GM12878 (cell line): ENCODE measurements at regions not wholly inside any gene's neighbourhood (a gene's known extent, or its start where the extent isn't known, plus 50 kb on each side); places are given as distances from the start of the nearest gene placed in this dataset.

Experiments
- ATAC-seq: fragments of 200-7000 bp; cut with Tn5 transposase; 3 replicates; pipeline ENCODE4 v1.9.1; 2020; ENCODE audit warnings: mild to moderate bottlenecking, moderate library complexity
- BruUV-seq: library from RNA; stranded (reverse); fragments of 400-500 nt; replicated peaks from 2 replicates; lab custom pipeline; 2021; lab: Mats Ljungman, UMichigan
- CTCF ChIA-PET: fragments of 300-600 bp; sonication (Branson Sonifier 250); formaldehyde crosslinking; extraction: SDS; loops from one replicate; lab custom pipeline; 2021; ENCODE audit warnings: inconsistent platforms; lab: Yijun Ruan, JAX
- POLR2A ChIA-PET: fragments of 350-600 bp; formaldehyde crosslinking; extraction: SDS; loops from one replicate; lab custom pipeline; 2021; ENCODE audit warnings: inconsistent platforms; lab: Charles Lee
- RAD21 ChIA-PET: fragments of 300-600 bp; sonication (Branson Sonifier 250); formaldehyde crosslinking; loops from one replicate; lab custom pipeline; 2023; ENCODE audit warnings: antibody characterized with exemption; ENCODE audit not compliant: unreplicated experiment; lab: Charles Lee
- SMC1A ChIA-PET: fragments of 300-600 bp; sonication (Branson Sonifier 250); formaldehyde crosslinking; loops from one replicate; lab custom pipeline; 2023; ENCODE audit not compliant: unreplicated experiment, uncharacterized antibody; lab: Charles Lee
- DNase-seq: peaks from one replicate; pipeline ENCODE4 v3.0.0-alpha.2; 2011; ENCODE audit warnings: low read depth, low spot score
- FAIRE-seq: peaks from 3 replicates; lab custom pipeline; 2011; peaks lifted over from hg19 to GRCh38; lab: Jason Lieb, UNC
- H2AFZ ChIP-seq: 2 replicates; pipeline ENCODE4 v1.6.0; 2011; ENCODE audit warnings: low read depth, low read length, control low read depth; ENCODE audit not compliant: control insufficient read depth
- H3K27ac ChIP-seq: 2 replicates; pipeline ENCODE4 v1.5.1; 2011; ENCODE audit warnings: control low read depth; ENCODE audit not compliant: control insufficient read depth, insufficient read depth
- H3K27me3 ChIP-seq, 2 experiments: replicated peaks in 1 of 2; 2 replicates each; pipeline versions ENCODE4 v1.6.0 to v1.6.1; 2011; ENCODE audit warnings: low read length in 1 of 2; ENCODE audit not compliant: control insufficient read depth in 2 of 2, insufficient read depth in 2 of 2
- H3K36me3 ChIP-seq, 2 experiments: 2 replicates each; pipeline ENCODE4 v1.5.1; 2011; ENCODE audit warnings: low read length in 1 of 2; ENCODE audit not compliant: control insufficient read depth in 2 of 2, insufficient read depth in 2 of 2
- H3K4me1 ChIP-seq: 2 replicates; pipeline ENCODE4 v1.6.1; 2011; ENCODE audit warnings: mild to moderate bottlenecking, low read length, moderate library complexity, mixed read lengths; ENCODE audit not compliant: control insufficient read depth, insufficient read depth
- H3K4me2 ChIP-seq: 2 replicates; pipeline ENCODE4 v1.6.0; 2011; ENCODE audit warnings: control low read depth; ENCODE audit not compliant: control insufficient read depth, insufficient read depth
- H3K4me3 ChIP-seq: fragments of 200-600 bp; sonication (generic); 2 replicates; pipeline ENCODE4 v1.5.1; 2016
- H3K79me2 ChIP-seq: 2 replicates; pipeline ENCODE4 v1.6.0; 2011; ENCODE audit warnings: low read length; ENCODE audit not compliant: control insufficient read depth, insufficient read depth
- H3K9ac ChIP-seq: 2 replicates; pipeline ENCODE4 v1.8.0; 2011; ENCODE audit warnings: low read length, control low read depth, mixed read lengths; ENCODE audit not compliant: control insufficient read depth, insufficient read depth
- H3K9me3 ChIP-seq: replicated peaks from 3 replicates; pipeline ENCODE4 v1.5.1; 2011; ENCODE audit warnings: mild to moderate bottlenecking, low read length; ENCODE audit not compliant: control insufficient read depth, insufficient read depth
- H4K20me1 ChIP-seq: 2 replicates; pipeline ENCODE4 v1.6.0; 2011; ENCODE audit not compliant: control insufficient read depth, insufficient read depth
- ASH2L ChIP-seq: fragments of 300-600, 200-600 bp; sonication (generic); IDR thresholded peaks from 2 replicates; pipeline ENCODE4 v1.6.1; 2017; ENCODE audit warnings: low read depth, mild to moderate bottlenecking, borderline replicate concordance
- ELK1 ChIP-seq: IDR thresholded peaks from 2 replicates; pipeline ENCODE4 v1.6.1; 2012; ENCODE audit warnings: low read depth, low read length, improper control_type of control experiment
- FOS ChIP-seq: IDR thresholded peaks from 3 replicates; pipeline ENCODE4 v1.6.1; 2011; ENCODE audit warnings: borderline replicate concordance; ENCODE audit not compliant: insufficient read length; ENCODE audit errors: extremely low read depth
- FOXM1 ChIP-seq: IDR thresholded peaks from 2 replicates; pipeline ENCODE4 v1.6.1; 2012; ENCODE audit warnings: low read depth, mild to moderate bottlenecking, inconsistent platforms, low read length, moderate library complexity
- JUNB ChIP-seq: IDR thresholded peaks from 2 replicates; pipeline ENCODE4 v1.6.1; 2016; ENCODE audit warnings: antibody characterized with exemption, mild to moderate bottlenecking
- YBX1 ChIP-seq: fragments of 450-650 bp; IDR thresholded peaks from 2 replicates; pipeline ENCODE4 v1.6.1; 2016; ENCODE audit warnings: antibody characterized with exemption
- WGBS: methylation state at CpG from one replicate; pipeline ENCODE4 v1.1.6; 2016; ENCODE audit warnings: low lambda C conversion rate; ENCODE audit not compliant: insufficient replicate concordance, insufficient coverage; ENCODE audit errors: missing lambda C conversion rate; 5-methylcytosine and 5-hydroxymethylcytosine counted together
- in situ Hi-C: fragments of 300-500 bp; cut with MboI; formaldehyde crosslinking; loops from 9 replicates; pipeline ENCODE4 v1.14.3; 2018; ENCODE audit warnings: mixed read lengths
- intact Hi-C: fragments of 100-400 bp; cut with micrococcal nuclease; formaldehyde crosslinking; loops from one replicate; pipeline ENCODE4 v1.14.2; 2022; ENCODE audit not compliant: unreplicated experiment

DNA sequence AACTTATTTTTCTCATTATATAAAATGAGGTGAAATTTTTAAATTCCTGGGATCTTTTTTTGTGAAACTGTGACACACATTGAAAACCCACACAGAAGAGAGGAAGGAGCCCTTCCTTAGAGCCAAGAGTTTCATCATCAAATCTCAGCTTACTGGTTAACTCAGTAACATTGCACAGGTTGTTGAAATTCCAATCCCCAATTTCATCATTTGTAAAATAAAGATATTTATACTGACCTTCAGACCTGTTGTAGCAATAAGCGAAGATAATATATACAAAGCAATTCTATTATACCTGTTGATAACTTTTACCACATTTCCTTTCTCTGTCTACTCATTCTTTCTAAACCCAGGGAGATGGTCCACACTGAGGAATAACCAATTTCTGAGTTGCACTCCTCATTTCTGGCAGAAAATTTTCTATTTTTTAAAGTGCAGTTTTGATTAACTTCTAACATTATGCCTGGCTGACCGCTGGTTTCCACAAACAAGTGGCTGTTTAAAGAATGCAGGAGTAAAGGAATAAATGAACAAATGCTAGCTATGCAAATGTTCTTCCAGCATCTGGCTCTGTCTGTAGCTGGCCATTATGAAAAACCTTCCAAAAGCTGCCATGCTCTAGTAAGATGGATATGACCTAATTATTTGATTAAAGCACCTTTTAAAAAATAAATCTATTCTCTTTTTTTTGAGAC, 105.7 kb upstream of the LINC00305 start:
- no peak overlapping the region for H3K27ac ChIP-seq
- in situ Hi-C loops: no loop called here
- ChIA-PET RAD21 (interaction anchor here (1.0 to 1.7 kb wide), 3 partner anchors 10 to 155 kb away, joined by 3 to 4 read pairs (median 4); no protein-coding TSS in a partner anchor), POLR2A (no interaction called here), CTCF (interaction anchor here (0.9 to 1.5 kb wide), 6 partner anchors 10 to 217 kb away, joined by 3 to 6 read pairs (median 4); no protein-coding TSS in a partner anchor), SMC1A (interaction anchor here (0.7 to 3.5 kb wide), 11 partner anchors 9 to 134 kb away, joined by 3 to 16 read pairs (median 4); no protein-coding TSS in a partner anchor)
- BruUV-seq: no TSS peak
- FAIRE-seq (no peak), DNase-seq (no peak), ATAC-seq (no peak)
- no peaks in the 10 kb centered on the region for H3K4me1 ChIP-seq
- no peaks in the 10 kb centered on the region; a peak in 1 of 4 replicates for H3K27me3 ChIP-seq
- no peak overlapping the region for H3K9ac ChIP-seq
- no peak overlapping the region for H2AFZ ChIP-seq
- WGBS: 13% methylated on average over 2 of the region's 2 CpGs
- no peaks in the 10 kb centered on the region for H3K36me3 ChIP-seq
- H3K9me3 ChIP-seq: no peaks in the 10 kb centered on the region
- no peaks in the 10 kb centered on the region for H3K79me2 ChIP-seq
- no peak overlapping the region for H3K4me3 ChIP-seq
- intact Hi-C loops: no loop called here
- H4K20me1 ChIP-seq: no peaks in the 10 kb centered on the region
- no peak overlapping the region for H3K4me2 ChIP-seq
- TF ChIP-seq FOXM1: no peak
- no peak for TF ChIP-seq YBX1
- TF ChIP-seq JUNB: no peak
- TF ChIP-seq, all 136 proteins: peak for 0

DNA sequence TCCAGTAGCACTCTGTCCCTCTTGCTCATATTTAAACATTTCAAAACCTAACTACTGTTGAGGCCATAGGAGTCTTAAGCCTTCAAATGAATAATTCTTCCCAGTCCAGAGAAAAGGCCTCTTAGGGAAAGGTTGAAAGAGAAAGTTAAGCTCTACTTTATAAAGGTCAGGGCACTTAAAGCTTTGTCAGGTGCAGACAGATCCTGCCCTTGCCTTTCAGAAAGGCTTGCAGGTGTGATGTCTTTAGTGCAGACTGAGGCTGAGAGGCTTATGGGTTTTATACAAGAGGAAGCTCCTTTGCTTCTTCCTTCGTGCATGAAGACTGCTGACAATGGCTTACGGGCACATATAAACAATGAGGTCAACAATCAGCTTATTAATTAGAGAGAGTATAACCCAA, 105.0 kb upstream of the LINC00305 start:
- WGBS: 57% methylated on average over 2 of the region's 2 CpGs
- H3K27me3 ChIP-seq: no peaks in the 10 kb centered on the region; a peak in 1 of 4 replicates
- H3K9me3 ChIP-seq: no peaks in the 10 kb centered on the region
- TF ChIP-seq FOS: no peak
- no peak for TF ChIP-seq ELK1
- TF ChIP-seq ASH2L: no peak
- FAIRE-seq (no peak), DNase-seq (no peak), ATAC-seq (peak; percentile 28)
- ChIA-PET POLR2A (interaction anchor here (1.4 kb wide), 1 partner anchor 13 kb away, joined by 3 read pairs; no protein-coding TSS in a partner anchor), RAD21 (interaction anchor here (1.0 to 1.7 kb wide), 3 partner anchors 11 to 154 kb away, joined by 3 to 4 read pairs (median 4); no protein-coding TSS in a partner anchor), SMC1A (interaction anchor here (0.9 to 3.5 kb wide), 7 partner anchors 10 to 133 kb away, joined by 3 to 16 read pairs (median 4); no protein-coding TSS in a partner anchor), CTCF (interaction anchor here (1.0 to 1.5 kb wide), 5 partner anchors 9 to 216 kb away, joined by 3 to 6 read pairs (median 4); no protein-coding TSS in a partner anchor)
- H3K4me1 ChIP-seq: no peaks in the 10 kb centered on the region
- no peak overlapping the region for H2AFZ ChIP-seq
- in situ Hi-C loops (no loop called here), intact Hi-C loops (no loop called here)
- no peak overlapping the region for H3K27ac ChIP-seq
- no TSS peak for BruUV-seq
- no peak overlapping the region for H3K4me3 ChIP-seq
- H3K36me3 ChIP-seq: no peaks in the 10 kb centered on the region
- H3K9ac ChIP-seq: no peak overlapping the region
- no peaks in the 10 kb centered on the region for H4K20me1 ChIP-seq
- H3K79me2 ChIP-seq: no peaks in the 10 kb centered on the region
- H3K4me2 ChIP-seq: no peak overlapping the region
